Activated CD8-positive, alpha-beta memory T cell treated with anti-CD3 and anti-CD28 coated beads, Interleukin-2, amount 50 U/mL, for 1 hour (primary cell): ENCODE measurements at regions not wholly inside any gene's neighbourhood (a gene's known extent, or its start where the extent isn't known, plus 50 kb on each side); places are given as distances from the start of the nearest gene placed in this dataset.
"Not testable (repeated sequence)": the region's sequence is repeated elsewhere in the genome, so short reads cannot be mapped to it uniquely, and the experiment has no call there.

Source experiments
- DNase-seq: peaks from one replicate; pipeline ENCODE4 v3.0.0-alpha.2; 2020; ENCODE audit errors: extremely low read depth

DNA sequence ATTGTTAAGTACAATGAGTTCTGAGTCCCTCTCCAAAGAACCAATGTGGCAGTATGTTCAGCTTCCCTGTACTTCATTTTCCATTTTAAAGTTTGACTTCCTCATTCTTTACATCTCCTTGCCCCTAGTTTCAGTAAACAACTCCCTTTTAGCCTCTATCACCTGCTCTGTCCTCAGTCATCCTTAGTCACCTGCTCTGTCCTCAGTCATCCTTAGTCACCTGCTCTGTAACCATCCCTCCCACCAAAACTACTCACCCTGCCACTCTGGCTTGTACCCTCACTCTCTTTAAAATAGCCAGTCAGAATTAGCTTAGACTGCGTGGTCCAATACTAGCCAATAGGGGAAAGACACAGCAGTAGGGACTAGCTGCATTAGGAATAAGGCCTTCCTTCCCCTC lies 259.9 kb upstream of the TBL1XR1 start:
- not testable (repeated sequence) for DNase-seq

DNA sequence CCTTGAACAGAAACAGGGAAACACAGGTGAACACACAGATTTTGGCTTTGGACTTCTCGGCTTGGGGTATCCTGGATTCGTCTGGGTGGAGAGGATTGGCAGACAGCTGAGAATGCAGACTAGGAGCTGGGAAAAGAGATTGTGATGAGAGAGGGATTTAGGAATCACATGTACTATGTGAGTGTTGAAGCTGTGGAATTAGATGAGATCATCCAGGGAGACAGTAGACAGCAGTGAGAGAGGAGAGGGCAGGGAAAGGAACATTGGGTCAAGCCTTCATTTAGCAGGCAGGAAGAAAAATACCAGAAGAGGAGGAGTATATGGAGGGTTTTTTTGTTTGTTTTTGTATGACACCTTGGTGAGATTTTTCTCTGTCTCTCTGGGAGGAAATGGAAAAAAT lies 262.1 kb upstream of the TBL1XR1 start:
- DNase-seq, result no peak

GRCh38 chr3:177460047-177460446 lies 262.8 kb upstream of the TBL1XR1 start:
- DNase-seq, result no peak

DNA sequence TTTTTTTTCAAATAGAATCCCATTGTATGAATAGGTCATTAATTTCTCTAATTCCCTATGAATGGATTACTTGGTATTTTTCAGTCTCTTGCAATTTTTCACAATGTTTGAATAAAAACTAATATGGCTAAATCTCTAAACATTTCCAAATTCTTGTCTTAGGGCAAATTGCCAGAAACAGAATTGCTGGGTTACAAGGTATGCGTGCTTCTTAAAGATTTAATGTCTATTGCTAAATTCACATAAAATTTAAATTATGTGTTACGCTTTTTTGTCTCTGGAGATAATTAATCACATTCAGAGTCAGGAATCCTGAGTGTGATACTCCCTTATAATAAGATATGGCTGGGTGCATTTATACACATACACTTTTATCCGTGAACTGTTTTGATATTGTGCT lies 264.5 kb upstream of the TBL1XR1 start:
- no peak for DNase-seq

- DNase-seq, result not testable (repeated sequence)
These were observed 266.1 kb upstream of the TBL1XR1 start for GRCh38 chr3:177463341-177463740.

DNA sequence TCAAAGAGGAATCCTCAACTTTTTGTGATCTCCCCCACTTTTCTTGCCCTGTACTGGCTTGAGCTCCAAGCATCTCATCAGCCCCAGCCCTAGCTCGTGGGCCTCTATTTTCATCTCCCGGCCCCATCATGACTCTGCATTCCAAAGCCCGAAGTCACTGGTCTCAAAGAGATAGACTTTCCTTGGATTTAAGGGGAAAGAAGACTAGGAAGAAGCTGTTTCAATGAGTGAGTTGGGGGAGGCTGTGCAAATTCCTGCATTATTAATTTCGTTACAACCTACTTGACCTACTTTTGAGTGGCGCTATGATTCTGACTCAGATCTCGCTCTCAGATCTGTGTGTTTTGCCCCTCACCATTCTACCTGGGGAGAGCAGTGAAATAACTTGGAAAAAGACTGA lies 266.6 kb upstream of the TBL1XR1 start:
- no peak for DNase-seq

- no peak for DNase-seq
These were observed 267.3 kb upstream of the TBL1XR1 start for GRCh38 chr3:177464392-177465256.

GRCh38 chr3:177465257-177465642 lies 268.0 kb upstream of the TBL1XR1 start:
- DNase-seq, result no peak

- no peak for DNase-seq
These were observed 268.8 kb upstream of the TBL1XR1 start for GRCh38 chr3:177466074-177466473.

- DNase-seq, result not testable (repeated sequence)
These were observed 269.3 kb upstream of the TBL1XR1 start for GRCh38 chr3:177466622-177467021.

- DNase-seq, result no peak
These were observed 270.1 kb upstream of the TBL1XR1 start for GRCh38 chr3:177467247-177467985.

- DNase-seq, result no peak
These were observed 271.0 kb upstream of the TBL1XR1 start for GRCh38 chr3:177468331-177468730.

DNA sequence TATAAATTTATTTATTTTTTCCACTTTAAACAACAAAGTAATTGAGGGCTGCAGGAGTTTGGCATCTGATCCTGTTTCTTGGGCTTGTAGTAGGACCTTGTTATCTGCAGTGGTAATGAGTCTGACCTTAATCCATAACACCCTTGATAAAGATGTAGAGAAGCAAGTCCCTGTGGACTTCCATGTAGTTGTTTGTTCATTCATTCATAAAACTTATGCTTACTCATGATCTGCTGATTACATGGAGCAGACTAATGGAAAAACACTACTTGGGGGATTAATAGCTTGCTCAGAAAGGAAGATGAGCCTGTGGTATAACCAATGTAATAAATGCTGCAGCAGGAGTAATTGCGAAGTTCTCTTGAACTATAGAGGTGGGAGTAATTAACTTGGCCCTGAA lies 271.5 kb upstream of the TBL1XR1 start:
- no peak for DNase-seq

DNA sequence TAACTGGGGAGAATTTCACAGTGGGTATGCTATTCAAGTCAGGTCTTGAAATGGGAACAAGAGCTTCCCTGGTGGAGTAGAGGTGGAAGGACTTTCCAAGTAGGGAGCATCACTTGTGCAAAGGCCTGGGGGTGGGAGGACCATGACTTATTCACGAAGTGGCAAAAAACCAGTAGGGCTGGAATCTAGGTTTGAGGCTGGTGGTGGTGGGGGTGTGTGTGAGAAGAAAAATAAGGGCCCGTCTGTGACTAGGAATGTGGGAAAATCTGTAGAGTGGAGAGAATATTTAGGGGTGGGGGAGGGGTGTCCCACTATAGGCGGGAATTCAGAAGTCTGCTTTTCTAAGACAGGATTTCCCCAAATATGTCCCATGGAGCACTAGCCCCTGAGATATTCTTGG lies 271.9 kb upstream of the TBL1XR1 start:
- DNase-seq, result no peak

GRCh38 chr3:177470197-177470941 lies 273.1 kb upstream of the TBL1XR1 start:
- DNase-seq, result no peak

DNA sequence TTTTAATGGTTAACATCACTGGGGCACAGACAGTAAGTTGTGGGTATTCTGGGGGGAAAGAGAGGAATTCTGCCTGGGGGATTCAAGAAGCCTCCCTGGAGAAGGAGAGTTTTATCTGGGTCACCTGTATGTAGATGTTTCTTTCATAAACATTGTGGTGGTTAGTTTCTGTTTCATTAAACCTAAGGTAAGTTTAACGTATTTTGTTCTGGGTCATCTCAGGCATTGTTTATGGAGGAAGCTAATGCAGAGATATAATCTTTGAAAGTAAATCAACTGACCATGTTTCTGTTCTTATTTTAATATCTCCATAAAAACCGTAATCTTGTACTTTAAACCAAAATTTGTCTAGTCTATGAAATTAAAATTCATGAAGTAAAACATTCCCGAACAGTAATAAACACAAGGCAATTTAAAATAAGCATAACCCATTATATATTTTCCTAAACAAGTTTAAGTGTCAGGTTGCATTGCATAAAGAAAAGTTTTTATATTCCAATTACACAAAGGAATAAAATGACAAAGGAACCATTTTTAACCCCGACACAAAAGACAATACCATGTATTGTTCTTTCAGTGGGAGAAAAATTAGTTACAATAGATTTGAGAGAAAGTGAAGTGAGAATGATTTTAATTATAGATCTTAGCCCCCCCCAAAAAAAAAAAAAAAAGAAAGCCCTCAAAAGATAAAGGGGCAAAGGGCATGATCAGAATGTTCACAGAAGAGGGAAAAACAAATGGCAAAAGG lies 274.6 kb upstream of the TBL1XR1 start:
- no peak for DNase-seq

GRCh38 chr3:177473184-177473583 lies 275.9 kb upstream of the TBL1XR1 start:
- no peak for DNase-seq

DNA sequence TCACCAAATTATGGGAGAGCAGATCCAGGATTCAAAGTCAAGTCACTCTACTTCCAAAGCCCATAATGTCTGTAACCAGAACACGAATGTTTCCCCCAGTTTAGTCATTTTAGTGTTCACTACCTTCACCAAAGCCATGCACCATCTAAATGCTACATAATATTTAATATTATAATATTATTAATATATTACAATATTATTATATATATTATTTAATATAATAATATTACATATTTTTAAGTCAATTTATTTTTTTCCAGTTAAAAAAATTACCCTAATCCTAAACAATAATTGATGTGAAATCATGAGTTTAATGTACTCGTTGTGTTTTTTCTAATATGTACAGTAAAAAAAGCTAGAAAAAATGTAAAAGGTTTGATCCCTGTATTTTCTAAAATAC lies 276.6 kb upstream of the TBL1XR1 start:
- DNase-seq, result no peak

GRCh38 chr3:177474652-177475355 lies 277.5 kb upstream of the TBL1XR1 start:
- DNase-seq, result no peak

DNA sequence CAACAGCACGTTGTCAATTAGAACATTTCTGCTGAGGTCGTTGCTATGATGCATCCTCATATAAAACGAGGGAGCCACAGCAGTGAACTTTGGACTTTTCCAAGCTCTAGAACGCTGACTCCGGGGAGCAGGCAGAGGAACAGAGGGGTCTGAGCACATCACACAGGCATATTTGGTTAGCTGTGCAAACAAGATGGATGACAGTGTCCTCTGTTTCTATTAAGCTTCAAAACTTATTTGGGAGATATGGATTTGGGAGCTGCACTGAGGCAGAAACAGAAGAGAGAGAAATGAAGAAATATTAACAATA lies 278.0 kb upstream of the TBL1XR1 start:
- DNase-seq, result no peak

DNA sequence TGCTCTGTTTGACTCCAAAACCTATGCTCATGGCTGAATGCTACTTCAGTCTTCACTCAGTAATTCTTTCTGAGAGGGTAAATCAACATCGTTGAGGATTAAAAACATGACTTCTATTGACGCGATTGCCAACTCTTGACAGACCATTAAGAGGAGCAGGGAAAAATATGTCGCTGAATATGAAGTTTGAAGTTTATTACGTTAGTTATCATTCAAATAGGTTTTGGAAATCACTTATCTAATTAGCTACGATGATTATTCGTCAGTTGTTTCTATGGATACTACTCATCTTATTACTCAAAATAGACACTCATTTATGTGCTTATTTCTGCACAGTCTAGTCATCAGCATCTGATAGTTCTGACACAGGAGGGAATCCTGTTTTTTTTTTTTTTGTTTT lies 279.2 kb upstream of the TBL1XR1 start:
- DNase-seq, result no peak
